AG04450 (cell line): ENCODE measurements at regions not wholly inside any gene's neighbourhood (a gene's known extent, or its start where the extent isn't known, plus 50 kb on each side); places are given as distances from the start of the nearest gene placed in this dataset.

ENCODE experiments used
- CTCF ChIA-PET: fragments of 300-600, 350-600 bp; formaldehyde crosslinking; extraction: SDS; loops from one replicate; lab custom pipeline; 2022; ENCODE audit warnings: antibody characterized with exemption, inconsistent platforms; lab: Charles Lee
- POLR2A ChIA-PET: fragments of 350-600 bp; formaldehyde crosslinking; extraction: SDS; loops from one replicate; lab custom pipeline; 2021; ENCODE audit warnings: antibody characterized with exemption, inconsistent platforms; lab: Yijun Ruan, JAX
- DNase-seq: peaks from one replicate; pipeline ENCODE4 v3.0.0-alpha.2; 2011; ENCODE audit warnings: low read depth, low spot score
- H3K27ac ChIP-seq: one replicate; pipeline ENCODE4 v1.5.1; 2012; ENCODE audit warnings: low read depth, low read length, control low read depth
- H3K27me3 ChIP-seq: one replicate; pipeline ENCODE4 v1.6.0; 2012; ENCODE audit warnings: low read length; ENCODE audit not compliant: control insufficient read depth, insufficient read depth
- H3K4me3 ChIP-seq: 2 replicates; pipeline ENCODE4 v1.5.1; 2011; ENCODE audit warnings: mild to moderate bottlenecking, low read depth, low read length, control low read depth
- H3K9me3 ChIP-seq: 2 replicates; pipeline ENCODE4 v1.5.1; 2012; ENCODE audit warnings: low read length; ENCODE audit not compliant: control insufficient read depth, insufficient read depth
- CTCF ChIP-seq: IDR thresholded peaks from 2 replicates; pipeline ENCODE4 v1.5.1; 2011; ENCODE audit warnings: low read depth, low read length, control low read depth, inconsistent platforms

- no peak for DNase-seq
- no peaks in the 10 kb centered on the region for H3K27me3 ChIP-seq
- ChIA-PET CTCF (no interaction called here), POLR2A (no interaction called here)
- no peak overlapping the region for H3K27ac ChIP-seq
- H3K9me3 ChIP-seq = peaks cover 11% of the 10 kb centered on the region; the same call in 1 of the 2 replicates
- TF ChIP-seq CTCF = no peak
- no peak overlapping the region for H3K4me3 ChIP-seq
Observed at GRCh38 chrX:94365736-94366135, 691.7 kb downstream of the FAM133A start.

- CTCF ChIA-PET = no interaction called here
- DNase-seq = no peak
- H3K27ac ChIP-seq = no peak overlapping the region
- no peak overlapping the region for H3K4me3 ChIP-seq
- H3K9me3 ChIP-seq = peaks cover 11% of the 10 kb centered on the region; the same call in 1 of the 2 replicates
- H3K27me3 ChIP-seq = no peaks in the 10 kb centered on the region
- TF ChIP-seq CTCF = no peak
- POLR2A ChIA-PET = no interaction called here
Observed at GRCh38 chrX:94366616-94367015, 692.6 kb downstream of the FAM133A start.

- DNase-seq = no peak
- TF ChIP-seq CTCF = no peak
- Histone ChIP-seq H3K27me3 (no peaks in the 10 kb centered on the region), H3K27ac (no peak overlapping the region), H3K9me3 (no peaks in the 10 kb centered on the region), H3K4me3 (no peak overlapping the region)
- ChIA-PET CTCF (no interaction called here), POLR2A (no interaction called here)
Observed at GRCh38 chrX:94389044-94389443, 715.0 kb downstream of the FAM133A start.

- ChIA-PET CTCF (no interaction called here), POLR2A (no interaction called here)
- Histone ChIP-seq H3K4me3 (no peak overlapping the region), H3K9me3 (no peaks in the 10 kb centered on the region; the same call in 1 of the 2 replicates), H3K27me3 (no peaks in the 10 kb centered on the region), H3K27ac (no peak overlapping the region)
- DNase-seq = no peak
- no peak for TF ChIP-seq CTCF
Observed at GRCh38 chrX:94400488-94400887, 726.5 kb downstream of the FAM133A start.

GRCh38 chrX:94401426-94401825 is 727.4 kb downstream of the FAM133A start:
- ChIA-PET CTCF (no interaction called here), POLR2A (no interaction called here)
- no peaks in the 10 kb centered on the region; the same call in 1 of the 2 replicates for H3K9me3 ChIP-seq

More at GRCh38 chrX:94401426-94401825, 727.4 kb downstream of the FAM133A start:
- TF ChIP-seq CTCF = no peak
- no peak overlapping the region for H3K27ac ChIP-seq
- no peak for DNase-seq
- H3K4me3 ChIP-seq = no peak overlapping the region
- H3K27me3 ChIP-seq = no peaks in the 10 kb centered on the region
